GM19452 (cell line): ENCODE measurements at regions not wholly inside any gene's neighbourhood (a gene's known extent, or its start where the extent isn't known, plus 50 kb on each side); places are given as distances from the start of the nearest gene placed in this dataset.

ENCODE experiments used
- ATAC-seq: cut with Tn5 transposase; IDR thresholded peaks from one replicate; pipeline ENCODE4 v1.9.1; 2021; ENCODE audit not compliant: unreplicated experiment

GRCh38 chr3:46091741-46092701, 64.7 kb upstream of the XCR1 start:
- ATAC-seq, result no peak

- ATAC-seq, result no peak
These were observed 63.8 kb upstream of the XCR1 start for GRCh38 chr3:46091046-46091445.

GRCh38 chr3:46090161-46090591, 62.9 kb upstream of the XCR1 start:
- no peak for ATAC-seq

- ATAC-seq, result peak; percentile 52
These were observed 62.1 kb upstream of the XCR1 start for GRCh38 chr3:46089237-46090011.

GRCh38 chr3:46087871-46088270, 60.6 kb upstream of the XCR1 start:
- ATAC-seq, result no peak

GRCh38 chr3:46086986-46087385, 59.7 kb upstream of the XCR1 start:
- ATAC-seq, result no peak

GRCh38 chr3:46086083-46086437, 58.8 kb upstream of the XCR1 start:
- ATAC-seq, result no peak

GRCh38 chr3:46085421-46086082, 58.3 kb upstream of the XCR1 start:
- ATAC-seq, result no peak

- no peak for ATAC-seq
These were observed 56.7 kb upstream of the XCR1 start for GRCh38 chr3:46083956-46084355.

GRCh38 chr3:46082849-46083248, 55.6 kb upstream of the XCR1 start:
- ATAC-seq, result no peak

GRCh38 chr3:46082021-46082420, 54.7 kb upstream of the XCR1 start:
- no peak for ATAC-seq

GRCh38 chr3:46080969-46081345, 53.7 kb upstream of the XCR1 start:
- ATAC-seq, result no peak

- ATAC-seq, result no peak
These were observed 53.1 kb upstream of the XCR1 start for GRCh38 chr3:46080124-46080968.

GRCh38 chr3:46078712-46079400, 51.6 kb upstream of the XCR1 start:
- no peak for ATAC-seq
